ENCODE measurements at regions not wholly inside any gene's neighbourhood (a gene's known extent, or its start where the extent isn't known, plus 50 kb on each side); places are given as distances from the start of the nearest gene placed in this dataset.

- DNase-seq (ENCODE audit: low read depth), result no peak
Observed at GRCh38 chr12:42677461-42677860, 87.9 kb upstream of the PRICKLE1 start.

- DNase-seq (ENCODE audit: low read depth), result no peak
Observed at GRCh38 chr12:42673535-42673934, 84.0 kb upstream of the PRICKLE1 start.

GRCh38 chr12:42670719-42671118 is 81.2 kb upstream of the PRICKLE1 start:
- no peak for DNase-seq (ENCODE audit: low read depth)

- DNase-seq (ENCODE audit: low read depth), result no peak
Observed at GRCh38 chr12:42669553-42669952, 80.0 kb upstream of the PRICKLE1 start.

GRCh38 chr12:42666671-42667243 is 77.2 kb upstream of the PRICKLE1 start:
- no peak for DNase-seq (ENCODE audit: low read depth)

- DNase-seq (ENCODE audit: low read depth), result no peak
Observed at GRCh38 chr12:42663621-42664020, 74.1 kb upstream of the PRICKLE1 start.

GRCh38 chr12:42660968-42661937 is 71.7 kb upstream of the PRICKLE1 start:
- no peak for DNase-seq (ENCODE audit: low read depth)

- DNase-seq (ENCODE audit: low read depth), result no peak
Observed at GRCh38 chr12:42660117-42660516, 70.6 kb upstream of the PRICKLE1 start.

GRCh38 chr12:42652048-42652447 is 62.5 kb upstream of the PRICKLE1 start:
- no peak for DNase-seq (ENCODE audit: low read depth)

GRCh38 chr12:42648061-42648460 is 58.5 kb upstream of the PRICKLE1 start:
- DNase-seq (ENCODE audit: low read depth), result no peak

- no peak for DNase-seq (ENCODE audit: low read depth)
Observed at GRCh38 chr12:42643881-42644579, 54.5 kb upstream of the PRICKLE1 start.

GRCh38 chr12:42641221-42641885 is 51.8 kb upstream of the PRICKLE1 start:
- DNase-seq (ENCODE audit: low read depth), result no peak

GRCh38 chr12:42640391-42640790 is 50.8 kb upstream of the PRICKLE1 start:
- DNase-seq (ENCODE audit: low read depth), result no peak

- DNase-seq (ENCODE audit: low read depth), result no peak
Observed at GRCh38 chr12:42639556-42639955, 50.0 kb upstream of the PRICKLE1 start.
